SH-SY5Y (cell line): ENCODE measurements at regions not wholly inside any gene's neighbourhood (a gene's known extent, or its start where the extent isn't known, plus 50 kb on each side); places are given as distances from the start of the nearest gene placed in this dataset.

Experiments used
- GATA2 ChIP-seq: IDR thresholded peaks from 2 replicates; pipeline ENCODE4 v1.6.1; 2011; ENCODE audit warnings: mild to moderate bottlenecking, low read depth, low read length
- GATA3 ChIP-seq: IDR thresholded peaks from 2 replicates; pipeline ENCODE4 v1.6.1; 2011; ENCODE audit warnings: low read depth, mild to moderate bottlenecking, low read length, moderate library complexity

GRCh38 chr2:64391424-64391823 lies 62.5 kb upstream of the LGALSL start:
- TF ChIP-seq GATA2 (no peak), GATA3 (no peak)
